ENCODE measurements at regions not wholly inside any gene's neighbourhood (a gene's known extent, or its start where the extent isn't known, plus 50 kb on each side); places are given as distances from the start of the nearest gene placed in this dataset.

DNA sequence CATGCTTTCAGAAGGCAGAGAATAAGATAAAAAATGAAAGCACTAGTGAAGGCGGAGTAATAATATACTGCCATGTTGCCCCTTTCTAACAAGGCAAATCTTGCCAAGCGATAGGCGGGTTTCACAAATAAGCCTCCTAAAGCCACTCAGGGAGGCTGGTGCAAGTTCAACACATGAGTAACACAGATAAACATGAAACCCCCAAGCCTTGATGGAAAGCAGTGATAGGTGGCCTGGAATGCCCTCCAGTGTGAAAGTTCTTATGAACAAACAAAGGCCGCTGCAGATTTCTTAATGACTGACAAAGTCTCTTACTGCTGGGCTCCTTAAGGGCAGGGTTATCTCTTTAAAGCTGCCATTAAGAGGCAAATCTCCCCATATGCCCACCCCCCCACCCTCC, 154.7 kb downstream of the ZDHHC21 start (continued):
- TF ChIP-seq, protein P1, sequence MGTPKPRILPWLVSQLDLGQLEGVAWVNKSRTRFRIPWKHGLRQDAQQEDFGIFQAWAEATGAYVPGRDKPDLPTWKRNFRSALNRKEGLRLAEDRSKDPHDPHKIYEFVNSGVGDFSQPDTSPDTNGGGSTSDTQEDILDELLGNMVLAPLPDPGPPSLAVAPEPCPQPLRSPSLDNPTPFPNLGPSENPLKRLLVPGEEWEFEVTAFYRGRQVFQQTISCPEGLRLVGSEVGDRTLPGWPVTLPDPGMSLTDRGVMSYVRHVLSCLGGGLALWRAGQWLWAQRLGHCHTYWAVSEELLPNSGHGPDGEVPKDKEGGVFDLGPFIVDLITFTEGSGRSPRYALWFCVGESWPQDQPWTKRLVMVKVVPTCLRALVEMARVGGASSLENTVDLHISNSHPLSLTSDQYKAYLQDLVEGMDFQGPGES (IDR thresholded peaks at IDR 0.05; ENCODE audit: low read depth, low read length): no peak
- TF ChIP-seq TEAD4 (IDR thresholded peaks at IDR 0.05; ENCODE audit: borderline replicate concordance, insufficient read depth): no peak

DNA sequence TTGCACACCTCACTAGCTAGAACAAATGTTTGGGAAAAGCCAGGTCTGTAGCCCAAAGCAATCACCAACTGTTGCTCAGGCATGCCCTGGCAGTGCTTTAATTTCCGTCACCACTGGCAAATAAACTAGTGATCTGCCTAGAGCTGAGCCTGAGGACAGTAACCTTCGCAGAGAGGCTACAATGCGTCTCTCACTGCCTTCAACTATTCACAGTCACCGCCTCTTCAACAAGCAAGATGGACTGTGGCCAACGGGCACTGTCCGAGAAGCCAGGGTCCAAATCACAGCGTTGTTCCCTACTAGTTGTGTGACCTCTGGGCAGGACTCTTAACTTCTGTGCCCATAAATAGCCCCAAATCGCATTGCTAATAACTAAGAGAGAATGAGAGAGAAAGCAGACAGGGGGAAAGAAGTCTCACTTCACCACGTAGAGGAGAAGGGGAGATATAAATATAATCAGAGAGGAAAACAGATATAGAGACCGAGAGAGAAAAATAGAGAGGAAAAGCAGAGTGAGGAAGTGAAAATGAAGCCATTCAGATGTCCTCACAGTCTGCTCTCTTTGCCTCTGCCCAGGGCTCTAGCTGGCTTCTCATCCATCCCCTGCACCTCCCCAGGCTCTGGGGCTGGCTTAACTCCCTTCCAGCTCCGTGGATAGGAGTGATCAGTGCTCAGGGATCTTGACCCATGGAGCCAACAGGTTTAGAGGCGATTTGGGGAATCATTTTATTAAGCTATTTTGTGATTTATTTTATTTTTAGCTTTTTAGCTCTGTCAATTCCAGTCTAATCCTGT, 157.9 kb downstream of the ZDHHC21 start:
- ChIA-PET CTCF (interaction anchor here (0.6 to 1.0 kb wide), 3 partner anchors 28 to 746 kb away, joined by 3 read pairs; no protein-coding TSS in a partner anchor), POLR2A (no interaction called here)
- no peaks in the 10 kb centered on the region for H3K9me3 ChIP-seq
- H3K36me3 ChIP-seq (replicated peaks in 1 of 2; ENCODE audit: control insufficient read depth in 1 of 2, insufficient read depth in 2 of 2, low read length in 1 of 2): no peaks in the 10 kb centered on the region
- H3F3A ChIP-seq (replicated peaks; ENCODE audit: insufficient read depth): no peaks in the 10 kb centered on the region
- no peak overlapping the region for H3K27ac ChIP-seq (ENCODE audit: low read depth in 2 of 2, low read length in 1 of 2)
- H3K4me1 ChIP-seq (ENCODE audit: control insufficient read depth in 1 of 2, insufficient read depth in 2 of 2, low read depth in 1 of 2, low read length in 1 of 2): peaks cover 0 to 20% of the 10 kb centered on the region in 2 experiments; a peak in 1 of 4 replicates
- H4K20me1 ChIP-seq (ENCODE audit: insufficient read depth): no peaks in the 10 kb centered on the region
- H3K4me3 ChIP-seq (ENCODE audit: low read depth in 2 of 2, low read length in 1 of 2): no peak overlapping the region
- H3K27me3 ChIP-seq (ENCODE audit: insufficient read depth): no peaks in the 10 kb centered on the region
- no peak for DNase-seq
- WGBS (ENCODE audit: low lambda C conversion rate): 50% methylated on average over 12 of the region's 12 CpGs
- H3K79me2 ChIP-seq (ENCODE audit: insufficient read depth): no peaks in the 10 kb centered on the region
- no peak overlapping the region for H2AFZ ChIP-seq (ENCODE audit: low read depth)
- H3K9ac ChIP-seq: no peak overlapping the region
- H3K9me2 ChIP-seq: no peaks in the 10 kb centered on the region
- no peak overlapping the region for H3K4me2 ChIP-seq
- TF ChIP-seq RXRA (IDR thresholded peaks at IDR 0.05; ENCODE audit: borderline replicate concordance, low read depth) (no peak), JUND (IDR thresholded peaks at IDR 0.05) (no peak), FOXM1 (IDR thresholded peaks at IDR 0.05; ENCODE audit: low read depth) (no peak), EP300 (IDR thresholded peaks at IDR 0.05; ENCODE audit: borderline replicate concordance in 1 of 2, low read depth in 1 of 2, low read length in 1 of 2) (no peak), POLR2AphosphoS5 (IDR thresholded peaks at IDR 0.05; ENCODE audit: low read depth, low read length) (no peak), ELF1 (IDR thresholded peaks at IDR 0.05) (no peak), FOXJ3 (CRISPR knock-in tag; IDR thresholded peaks at IDR 0.05) (no peak)
- TF ChIP-seq, protein P2, sequence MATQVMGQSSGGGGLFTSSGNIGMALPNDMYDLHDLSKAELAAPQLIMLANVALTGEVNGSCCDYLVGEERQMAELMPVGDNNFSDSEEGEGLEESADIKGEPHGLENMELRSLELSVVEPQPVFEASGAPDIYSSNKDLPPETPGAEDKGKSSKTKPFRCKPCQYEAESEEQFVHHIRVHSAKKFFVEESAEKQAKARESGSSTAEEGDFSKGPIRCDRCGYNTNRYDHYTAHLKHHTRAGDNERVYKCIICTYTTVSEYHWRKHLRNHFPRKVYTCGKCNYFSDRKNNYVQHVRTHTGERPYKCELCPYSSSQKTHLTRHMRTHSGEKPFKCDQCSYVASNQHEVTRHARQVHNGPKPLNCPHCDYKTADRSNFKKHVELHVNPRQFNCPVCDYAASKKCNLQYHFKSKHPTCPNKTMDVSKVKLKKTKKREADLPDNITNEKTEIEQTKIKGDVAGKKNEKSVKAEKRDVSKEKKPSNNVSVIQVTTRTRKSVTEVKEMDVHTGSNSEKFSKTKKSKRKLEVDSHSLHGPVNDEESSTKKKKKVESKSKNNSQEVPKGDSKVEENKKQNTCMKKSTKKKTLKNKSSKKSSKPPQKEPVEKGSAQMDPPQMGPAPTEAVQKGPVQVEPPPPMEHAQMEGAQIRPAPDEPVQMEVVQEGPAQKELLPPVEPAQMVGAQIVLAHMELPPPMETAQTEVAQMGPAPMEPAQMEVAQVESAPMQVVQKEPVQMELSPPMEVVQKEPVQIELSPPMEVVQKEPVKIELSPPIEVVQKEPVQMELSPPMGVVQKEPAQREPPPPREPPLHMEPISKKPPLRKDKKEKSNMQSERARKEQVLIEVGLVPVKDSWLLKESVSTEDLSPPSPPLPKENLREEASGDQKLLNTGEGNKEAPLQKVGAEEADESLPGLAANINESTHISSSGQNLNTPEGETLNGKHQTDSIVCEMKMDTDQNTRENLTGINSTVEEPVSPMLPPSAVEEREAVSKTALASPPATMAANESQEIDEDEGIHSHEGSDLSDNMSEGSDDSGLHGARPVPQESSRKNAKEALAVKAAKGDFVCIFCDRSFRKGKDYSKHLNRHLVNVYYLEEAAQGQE (IDR thresholded peaks at IDR 0.05; ENCODE audit: low read depth, low read length): no peak
- TF ChIP-seq, protein P3, sequence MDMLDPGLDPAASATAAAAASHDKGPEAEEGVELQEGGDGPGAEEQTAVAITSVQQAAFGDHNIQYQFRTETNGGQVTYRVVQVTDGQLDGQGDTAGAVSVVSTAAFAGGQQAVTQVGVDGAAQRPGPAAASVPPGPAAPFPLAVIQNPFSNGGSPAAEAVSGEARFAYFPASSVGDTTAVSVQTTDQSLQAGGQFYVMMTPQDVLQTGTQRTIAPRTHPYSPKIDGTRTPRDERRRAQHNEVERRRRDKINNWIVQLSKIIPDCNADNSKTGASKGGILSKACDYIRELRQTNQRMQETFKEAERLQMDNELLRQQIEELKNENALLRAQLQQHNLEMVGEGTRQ (IDR thresholded peaks at IDR 0.05; ENCODE audit: borderline replicate concordance, low read depth, low read length): no peak
